Progenitor cell of endocrine pancreas (in vitro differentiated cells): ENCODE measurements at regions not wholly inside any gene's neighbourhood (a gene's known extent, or its start where the extent isn't known, plus 50 kb on each side); places are given as distances from the start of the nearest gene placed in this dataset.

Experiments used
- DNase-seq: peaks from one replicate; pipeline ENCODE4 v3.0.0; 2021; ENCODE audit warnings: low spot score; ENCODE audit not compliant: unreplicated experiment
- H3K27ac Mint-ChIP-seq: 2 replicates; pipeline ENCODE4 v1.8.0; 2021; ENCODE audit warnings: mild to moderate bottlenecking, moderate library complexity, mixed read lengths
- H3K27me3 Mint-ChIP-seq: 2 replicates; pipeline ENCODE4 v1.8.0; 2021; ENCODE audit warnings: mixed read lengths
- H3K36me3 Mint-ChIP-seq: 2 replicates; pipeline ENCODE4 v1.8.0; 2022; ENCODE audit warnings: mixed read lengths; ENCODE audit not compliant: insufficient read depth
- H3K4me1 Mint-ChIP-seq: 2 replicates; pipeline ENCODE4 v1.8.0; 2021; ENCODE audit warnings: low read depth, mixed read lengths
- H3K4me3 Mint-ChIP-seq: 2 replicates; pipeline ENCODE4 v1.8.0; 2021; ENCODE audit warnings: low read depth, mild to moderate bottlenecking, moderate library complexity, mixed read lengths
- H3K9me3 Mint-ChIP-seq: 2 replicates; pipeline ENCODE4 v1.8.0; 2021; ENCODE audit warnings: low read depth, mixed read lengths
- TF ChIP-seq, protein P1 (sequence below): fragments of 200-600 bp; sonication (generic); IDR thresholded peaks from one replicate; pipeline ENCODE4 v1.5.0; 2021; ENCODE audit warnings: antibody characterized with exemption, mild to moderate bottlenecking; ENCODE audit not compliant: unreplicated experiment

DNA sequence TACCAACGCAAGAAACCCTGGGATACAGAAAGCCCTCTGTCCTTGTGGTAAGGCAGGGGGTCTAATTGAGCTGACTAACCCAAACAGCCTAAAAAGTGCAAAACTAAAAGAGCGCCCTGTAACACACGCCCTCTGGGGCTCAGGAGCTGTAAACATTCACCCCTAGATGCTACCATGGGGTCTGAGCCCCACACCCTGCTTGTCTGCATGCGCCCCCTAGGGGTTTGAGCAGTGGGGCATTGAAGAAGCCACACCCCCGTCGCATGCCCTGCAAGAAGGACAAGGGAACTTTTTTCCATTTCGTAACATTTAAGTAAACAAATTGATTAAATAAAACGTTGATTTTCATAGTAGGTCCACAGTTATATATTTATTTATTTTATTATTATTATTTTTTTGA is 616.9 kb upstream of the MAN1A1 start:
- H3K9me3 Mint-ChIP-seq = no peaks in the 10 kb centered on the region
- H3K27ac Mint-ChIP-seq = no peak overlapping the region
- no peaks in the 10 kb centered on the region for H3K36me3 Mint-ChIP-seq
- TF ChIP-seq, protein P1, sequence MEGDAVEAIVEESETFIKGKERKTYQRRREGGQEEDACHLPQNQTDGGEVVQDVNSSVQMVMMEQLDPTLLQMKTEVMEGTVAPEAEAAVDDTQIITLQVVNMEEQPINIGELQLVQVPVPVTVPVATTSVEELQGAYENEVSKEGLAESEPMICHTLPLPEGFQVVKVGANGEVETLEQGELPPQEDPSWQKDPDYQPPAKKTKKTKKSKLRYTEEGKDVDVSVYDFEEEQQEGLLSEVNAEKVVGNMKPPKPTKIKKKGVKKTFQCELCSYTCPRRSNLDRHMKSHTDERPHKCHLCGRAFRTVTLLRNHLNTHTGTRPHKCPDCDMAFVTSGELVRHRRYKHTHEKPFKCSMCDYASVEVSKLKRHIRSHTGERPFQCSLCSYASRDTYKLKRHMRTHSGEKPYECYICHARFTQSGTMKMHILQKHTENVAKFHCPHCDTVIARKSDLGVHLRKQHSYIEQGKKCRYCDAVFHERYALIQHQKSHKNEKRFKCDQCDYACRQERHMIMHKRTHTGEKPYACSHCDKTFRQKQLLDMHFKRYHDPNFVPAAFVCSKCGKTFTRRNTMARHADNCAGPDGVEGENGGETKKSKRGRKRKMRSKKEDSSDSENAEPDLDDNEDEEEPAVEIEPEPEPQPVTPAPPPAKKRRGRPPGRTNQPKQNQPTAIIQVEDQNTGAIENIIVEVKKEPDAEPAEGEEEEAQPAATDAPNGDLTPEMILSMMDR = no peak
- H3K4me3 Mint-ChIP-seq = no peak overlapping the region
- peaks cover 2% of the 10 kb centered on the region for H3K4me1 Mint-ChIP-seq
- no peak for DNase-seq
- peaks cover 7% of the 10 kb centered on the region for H3K27me3 Mint-ChIP-seq

- Mint-ChIP-seq H3K36me3 (no peaks in the 10 kb centered on the region), H3K27ac (no peak overlapping the region), H3K9me3 (no peaks in the 10 kb centered on the region), H3K27me3 (peaks cover 13% of the 10 kb centered on the region), H3K4me3 (no peak overlapping the region), H3K4me1 (peaks cover 2% of the 10 kb centered on the region)
- TF ChIP-seq, protein P1 = no peak
- no peak for DNase-seq
Observed at GRCh38 chr6:119965900-119966299, 616.3 kb upstream of the MAN1A1 start.

DNA sequence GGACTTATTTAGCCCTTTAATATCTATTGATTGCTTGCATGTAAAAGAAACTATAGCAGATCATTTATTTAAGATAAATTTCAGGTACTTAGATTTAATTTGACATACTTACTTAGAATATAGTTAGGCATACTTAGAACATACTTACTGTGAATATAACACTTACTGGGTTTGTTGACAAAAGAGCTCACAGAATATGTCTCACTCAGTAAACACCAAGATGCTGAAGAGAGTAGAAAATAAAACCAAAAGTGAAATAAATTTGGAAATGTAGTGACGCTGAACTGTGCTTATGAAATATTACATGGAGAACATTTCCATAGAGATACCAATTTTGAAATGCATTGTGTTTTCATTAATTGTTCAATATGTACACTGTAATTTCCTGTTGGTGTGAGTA is 615.4 kb upstream of the MAN1A1 start:
- H3K27me3 Mint-ChIP-seq = peaks cover 15% of the 10 kb centered on the region
- no peak for DNase-seq
- no peaks in the 10 kb centered on the region for H3K36me3 Mint-ChIP-seq
- no peaks in the 10 kb centered on the region for H3K9me3 Mint-ChIP-seq
- no peak overlapping the region for H3K27ac Mint-ChIP-seq
- TF ChIP-seq, protein P1 = no peak
- H3K4me1 Mint-ChIP-seq = peaks cover 2% of the 10 kb centered on the region
- H3K4me3 Mint-ChIP-seq = no peak overlapping the region

DNA sequence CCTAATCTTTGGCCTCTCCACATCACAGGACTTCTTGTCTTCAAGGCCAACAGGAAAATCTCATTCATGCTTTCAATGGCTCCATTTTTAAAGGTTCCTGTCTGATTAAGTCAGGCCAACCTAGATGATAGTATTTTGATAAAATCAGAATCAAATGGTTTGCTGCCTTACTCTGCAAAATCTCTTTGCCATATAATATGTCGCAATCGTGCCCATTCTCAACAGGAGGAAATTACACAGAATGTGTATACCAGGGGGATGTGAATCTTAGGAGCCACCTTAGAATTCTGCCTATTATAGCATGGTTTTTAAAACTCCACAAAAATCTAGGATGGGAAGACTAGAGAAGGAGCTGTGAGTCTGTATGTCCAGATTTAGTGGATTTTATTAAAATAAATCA is 612.9 kb upstream of the MAN1A1 start:
- H3K4me1 Mint-ChIP-seq = peaks cover 2% of the 10 kb centered on the region
- no peak for DNase-seq
- TF ChIP-seq, protein P1 = no peak
- no peak overlapping the region for H3K4me3 Mint-ChIP-seq
- peaks cover 15% of the 10 kb centered on the region for H3K27me3 Mint-ChIP-seq
- no peak overlapping the region for H3K27ac Mint-ChIP-seq
- no peaks in the 10 kb centered on the region for H3K36me3 Mint-ChIP-seq
- no peaks in the 10 kb centered on the region for H3K9me3 Mint-ChIP-seq

GRCh38 chr6:119961450-119961849 is 611.9 kb upstream of the MAN1A1 start:
- DNase-seq = no peak
- no peaks in the 10 kb centered on the region for H3K9me3 Mint-ChIP-seq

More at GRCh38 chr6:119961450-119961849, 611.9 kb upstream of the MAN1A1 start:
- peaks cover 15% of the 10 kb centered on the region for H3K27me3 Mint-ChIP-seq
- peaks cover 2% of the 10 kb centered on the region for H3K4me1 Mint-ChIP-seq
- H3K4me3 Mint-ChIP-seq = no peak overlapping the region
- no peak overlapping the region for H3K27ac Mint-ChIP-seq
- H3K36me3 Mint-ChIP-seq = no peaks in the 10 kb centered on the region
- TF ChIP-seq, protein P1 = no peak
